Mesothelial cell of epicardium (in vitro differentiated cells): ENCODE measurements at regions not wholly inside any gene's neighbourhood (a gene's known extent, or its start where the extent isn't known, plus 50 kb on each side); places are given as distances from the start of the nearest gene placed in this dataset.

ENCODE experiments used
- DNase-seq, 2 experiments: peaks; one replicate each; pipeline ENCODE4 v3.0.0; 2021; ENCODE audit warnings: low spot score in 2 of 2; ENCODE audit not compliant: unreplicated experiment in 2 of 2
- H3K27ac Mint-ChIP-seq: 2 replicates; pipeline ENCODE4 v1.8.0; 2021; ENCODE audit warnings: mixed read lengths
- H3K27me3 Mint-ChIP-seq: 2 replicates; pipeline ENCODE4 v1.8.0; 2021; ENCODE audit warnings: low read depth, mixed read lengths
- H3K36me3 Mint-ChIP-seq: 2 replicates; pipeline ENCODE4 v1.8.0; 2021; ENCODE audit warnings: mixed read lengths
- H3K4me1 Mint-ChIP-seq: 2 replicates; pipeline ENCODE4 v1.8.0; 2021; ENCODE audit warnings: mixed read lengths
- H3K4me3 Mint-ChIP-seq: 2 replicates; pipeline ENCODE4 v1.8.0; 2021; ENCODE audit warnings: mild to moderate bottlenecking, moderate library complexity, mixed read lengths
- H3K9me3 Mint-ChIP-seq: 2 replicates; pipeline ENCODE4 v1.8.0; 2021; ENCODE audit warnings: mixed read lengths
- CTCF ChIP-seq: fragments of 200-600 bp; sonication (generic); IDR thresholded peaks from one replicate; pipeline ENCODE4 v1.5.0; 2021; ENCODE audit warnings: antibody characterized with exemption; ENCODE audit not compliant: unreplicated experiment

- H3K4me3 Mint-ChIP-seq: no peak overlapping the region
- no peaks in the 10 kb centered on the region for H3K36me3 Mint-ChIP-seq
- H3K27ac Mint-ChIP-seq: no peak overlapping the region
- TF ChIP-seq CTCF: no peak
- no peak for DNase-seq
- no peaks in the 10 kb centered on the region for H3K27me3 Mint-ChIP-seq
- peaks cover 7% of the 10 kb centered on the region for H3K4me1 Mint-ChIP-seq
- peaks cover 23% of the 10 kb centered on the region for H3K9me3 Mint-ChIP-seq
Measured at GRCh38 chrX:42396136-42396535, 381.8 kb downstream of the PPP1R2C start.

- DNase-seq: no peak
- H3K9me3 Mint-ChIP-seq: peaks cover 40% of the 10 kb centered on the region
- H3K4me3 Mint-ChIP-seq: no peak overlapping the region
- H3K4me1 Mint-ChIP-seq: peaks cover 6% of the 10 kb centered on the region
- no peak overlapping the region for H3K27ac Mint-ChIP-seq
- TF ChIP-seq CTCF: no peak
- no peaks in the 10 kb centered on the region for H3K27me3 Mint-ChIP-seq
- H3K36me3 Mint-ChIP-seq: no peaks in the 10 kb centered on the region
Measured at GRCh38 chrX:42392846-42393245, 385.1 kb downstream of the PPP1R2C start.

- no peak overlapping the region for H3K4me3 Mint-ChIP-seq
- no peaks in the 10 kb centered on the region for H3K27me3 Mint-ChIP-seq
- H3K4me1 Mint-ChIP-seq: no peaks in the 10 kb centered on the region
- H3K27ac Mint-ChIP-seq: no peak overlapping the region
- H3K36me3 Mint-ChIP-seq: no peaks in the 10 kb centered on the region
- H3K9me3 Mint-ChIP-seq: peaks cover 32% of the 10 kb centered on the region
- no peak for DNase-seq
- no peak for TF ChIP-seq CTCF
Measured at GRCh38 chrX:42386681-42387080, 391.3 kb downstream of the PPP1R2C start.

- H3K4me1 Mint-ChIP-seq: no peaks in the 10 kb centered on the region
- H3K4me3 Mint-ChIP-seq: no peak overlapping the region
- no peaks in the 10 kb centered on the region for H3K27me3 Mint-ChIP-seq
- H3K9me3 Mint-ChIP-seq: peaks cover 25% of the 10 kb centered on the region
- H3K36me3 Mint-ChIP-seq: no peaks in the 10 kb centered on the region
- TF ChIP-seq CTCF: no peak
- no peak overlapping the region for H3K27ac Mint-ChIP-seq
- no peak for DNase-seq
Measured at GRCh38 chrX:42385730-42386129, 392.2 kb downstream of the PPP1R2C start.

GRCh38 chrX:42384956-42385355 is 393.0 kb downstream of the PPP1R2C start:
- H3K4me1 Mint-ChIP-seq: no peaks in the 10 kb centered on the region
- no peak overlapping the region for H3K4me3 Mint-ChIP-seq
- no peak for TF ChIP-seq CTCF
- no peaks in the 10 kb centered on the region for H3K27me3 Mint-ChIP-seq
- no peaks in the 10 kb centered on the region for H3K36me3 Mint-ChIP-seq
- H3K27ac Mint-ChIP-seq: no peak overlapping the region
- no peak for DNase-seq
- peaks cover 26% of the 10 kb centered on the region for H3K9me3 Mint-ChIP-seq

GRCh38 chrX:42378857-42379256 is 399.1 kb downstream of the PPP1R2C start:
- Mint-ChIP-seq H3K4me3 (no peak overlapping the region), H3K4me1 (no peaks in the 10 kb centered on the region), H3K36me3 (no peaks in the 10 kb centered on the region), H3K9me3 (peaks cover 4% of the 10 kb centered on the region), H3K27me3 (no peaks in the 10 kb centered on the region), H3K27ac (no peak overlapping the region)
- TF ChIP-seq CTCF: no peak
- no peak for DNase-seq
